ENCODE measurements at regions not wholly inside any gene's neighbourhood (a gene's known extent, or its start where the extent isn't known, plus 50 kb on each side); places are given as distances from the start of the nearest gene placed in this dataset.

- 81% methylated on average over 8 of the region's 8 CpGs for WGBS (ENCODE audit: insufficient coverage)
- H3K27me3 Mint-ChIP-seq, result no peaks in the 10 kb centered on the region
- H3K36me3 ChIP-seq (ENCODE audit: control insufficient read depth in 2 of 2, extremely low read depth in 1 of 2, insufficient read depth in 1 of 2, low read length in 1 of 2), result no peaks in the 10 kb centered on the region
- no peaks in the 10 kb centered on the region for H3K4me1 ChIP-seq (ENCODE audit: control insufficient read depth in 1 of 2, extremely low read depth in 1 of 2, insufficient read depth in 2 of 2, low read length in 2 of 2)
- H3K4me3 Mint-ChIP-seq, result no peak overlapping the region
- ATAC-seq (replicated peaks in 1 of 4) (peak in 1 of 4 experiments; percentile 27), DNase-seq (no peak)
- H3K4me1 Mint-ChIP-seq, result no peaks in the 10 kb centered on the region
- H3K9me3 ChIP-seq, result no peaks in the 10 kb centered on the region
- H3K27ac ChIP-seq (ENCODE audit: low read length), result no peak overlapping the region
- H3K9me3 Mint-ChIP-seq, result peaks cover 3 to 11% (median 4%) of the 10 kb centered on the region in 3 donors
- no peaks in the 10 kb centered on the region for H3K36me3 Mint-ChIP-seq
- no peak overlapping the region for H3K4me3 ChIP-seq (ENCODE audit: control insufficient read depth in 1 of 2, extremely low read depth in 1 of 2, low read length in 1 of 2)
- ChIA-PET CTCF (no interaction called here), POLR2A (interaction anchor here in 1 of 2 donors (0.6 kb wide), 1 partner anchor 154 kb away, joined by 7 read pairs; no protein-coding TSS in a partner anchor)
- no peaks in the 10 kb centered on the region for H3K27me3 ChIP-seq (replicated peaks in 1 of 2; ENCODE audit: control insufficient read depth in 2 of 2, extremely low read depth in 1 of 2, insufficient read depth in 2 of 2, low read length in 1 of 2)
- H3K27ac Mint-ChIP-seq, result no peak overlapping the region
Measured at GRCh38 chr3:191972714-191973398, 511.9 kb downstream of the PYDC2 start.

GRCh38 chr3:191973820-191974219, 512.9 kb downstream of the PYDC2 start:
- 68% methylated on average over 4 of the region's 6 CpGs for WGBS (ENCODE audit: insufficient coverage)
- Histone ChIP-seq H3K9me3 (no peaks in the 10 kb centered on the region), H3K27ac (ENCODE audit: low read length) (no peak overlapping the region), H3K4me3 (ENCODE audit: control insufficient read depth in 1 of 2, extremely low read depth in 1 of 2, low read length in 1 of 2) (no peak overlapping the region), H3K4me1 (ENCODE audit: control insufficient read depth in 1 of 2, extremely low read depth in 1 of 2, insufficient read depth in 2 of 2, low read length in 2 of 2) (no peaks in the 10 kb centered on the region), H3K36me3 (ENCODE audit: control insufficient read depth in 2 of 2, extremely low read depth in 1 of 2, insufficient read depth in 1 of 2, low read length in 1 of 2) (no peaks in the 10 kb centered on the region), H3K27me3 (replicated peaks in 1 of 2; ENCODE audit: control insufficient read depth in 2 of 2, extremely low read depth in 1 of 2, insufficient read depth in 2 of 2, low read length in 1 of 2) (no peaks in the 10 kb centered on the region)
- no peaks in the 10 kb centered on the region for H3K36me3 Mint-ChIP-seq
- peaks cover 3 to 15% (median 4%) of the 10 kb centered on the region in 3 donors for H3K9me3 Mint-ChIP-seq
- H3K27me3 Mint-ChIP-seq, result no peaks in the 10 kb centered on the region
- H3K4me3 Mint-ChIP-seq, result no peak overlapping the region
- CTCF ChIA-PET, result no interaction called here
- POLR2A ChIA-PET, result no interaction called here
- DNase-seq, result no peak
- no peaks in the 10 kb centered on the region for H3K4me1 Mint-ChIP-seq
- ATAC-seq (replicated peaks in 1 of 4), result no peak
- H3K27ac Mint-ChIP-seq, result no peak overlapping the region

- ChIA-PET CTCF (no interaction called here), POLR2A (no interaction called here)
- Mint-ChIP-seq H3K9me3 (peaks cover 6 to 23% (median 8%) of the 10 kb centered on the region in 3 donors), H3K36me3 (no peaks in the 10 kb centered on the region), H3K4me1 (no peaks in the 10 kb centered on the region), H3K27ac (no peak overlapping the region), H3K4me3 (no peak overlapping the region), H3K27me3 (no peaks in the 10 kb centered on the region)
- Histone ChIP-seq H3K27me3 (replicated peaks in 1 of 2; ENCODE audit: control insufficient read depth in 2 of 2, extremely low read depth in 1 of 2, insufficient read depth in 2 of 2, low read length in 1 of 2) (no peaks in the 10 kb centered on the region), H3K4me3 (ENCODE audit: control insufficient read depth in 1 of 2, extremely low read depth in 1 of 2, low read length in 1 of 2) (no peak overlapping the region), H3K27ac (ENCODE audit: low read length) (no peak overlapping the region), H3K36me3 (ENCODE audit: control insufficient read depth in 2 of 2, extremely low read depth in 1 of 2, insufficient read depth in 1 of 2, low read length in 1 of 2) (no peaks in the 10 kb centered on the region), H3K4me1 (ENCODE audit: control insufficient read depth in 1 of 2, extremely low read depth in 1 of 2, insufficient read depth in 2 of 2, low read length in 2 of 2) (no peaks in the 10 kb centered on the region), H3K9me3 (no peaks in the 10 kb centered on the region)
- ATAC-seq (replicated peaks in 1 of 4) (no peak), DNase-seq (no peak)
- no CpG with 5 or more reads among the region's 6 CpGs for WGBS (ENCODE audit: insufficient coverage)
Measured at GRCh38 chr3:191975936-191976335, 515.0 kb downstream of the PYDC2 start.

GRCh38 chr3:191980443-191980842, 519.5 kb downstream of the PYDC2 start:
- Histone ChIP-seq H3K4me1 (ENCODE audit: control insufficient read depth in 1 of 2, extremely low read depth in 1 of 2, insufficient read depth in 2 of 2, low read length in 2 of 2) (no peaks in the 10 kb centered on the region), H3K27me3 (replicated peaks in 1 of 2; ENCODE audit: control insufficient read depth in 2 of 2, extremely low read depth in 1 of 2, insufficient read depth in 2 of 2, low read length in 1 of 2) (no peaks in the 10 kb centered on the region), H3K27ac (ENCODE audit: low read length) (no peak overlapping the region), H3K36me3 (ENCODE audit: control insufficient read depth in 2 of 2, extremely low read depth in 1 of 2, insufficient read depth in 1 of 2, low read length in 1 of 2) (no peaks in the 10 kb centered on the region), H3K4me3 (ENCODE audit: control insufficient read depth in 1 of 2, extremely low read depth in 1 of 2, low read length in 1 of 2) (no peak overlapping the region), H3K9me3 (no peaks in the 10 kb centered on the region)
- ATAC-seq (replicated peaks in 1 of 4) (no peak), DNase-seq (no peak)
- Mint-ChIP-seq H3K4me3 (no peak overlapping the region), H3K27me3 (no peaks in the 10 kb centered on the region), H3K9me3 (peaks cover 6 to 27% (median 8%) of the 10 kb centered on the region in 3 donors), H3K4me1 (no peaks in the 10 kb centered on the region), H3K36me3 (no peaks in the 10 kb centered on the region), H3K27ac (no peak overlapping the region)
- ChIA-PET POLR2A (no interaction called here), CTCF (no interaction called here)
- no CpG with 5 or more reads among the region's 4 CpGs for WGBS (ENCODE audit: insufficient coverage)

GRCh38 chr3:191982481-191982880, 521.5 kb downstream of the PYDC2 start:
- H3K36me3 ChIP-seq (ENCODE audit: control insufficient read depth in 2 of 2, extremely low read depth in 1 of 2, insufficient read depth in 1 of 2, low read length in 1 of 2), result no peaks in the 10 kb centered on the region
- no peak for ATAC-seq (replicated peaks in 1 of 4)
- no peaks in the 10 kb centered on the region for H3K27me3 ChIP-seq (replicated peaks in 1 of 2; ENCODE audit: control insufficient read depth in 2 of 2, extremely low read depth in 1 of 2, insufficient read depth in 2 of 2, low read length in 1 of 2)
- Mint-ChIP-seq H3K36me3 (no peaks in the 10 kb centered on the region), H3K27ac (no peak overlapping the region), H3K4me1 (no peaks in the 10 kb centered on the region), H3K4me3 (no peak overlapping the region), H3K27me3 (no peaks in the 10 kb centered on the region), H3K9me3 (peaks cover 3 to 20% (median 9%) of the 10 kb centered on the region in 3 donors)
- no peak overlapping the region for H3K27ac ChIP-seq (ENCODE audit: low read length)
- WGBS (ENCODE audit: insufficient coverage), result no CpG with 5 or more reads among the region's 3 CpGs
- DNase-seq, result no peak
- ChIA-PET POLR2A (no interaction called here), CTCF (no interaction called here)
- no peak overlapping the region for H3K4me3 ChIP-seq (ENCODE audit: control insufficient read depth in 1 of 2, extremely low read depth in 1 of 2, low read length in 1 of 2)
- no peaks in the 10 kb centered on the region for H3K4me1 ChIP-seq (ENCODE audit: control insufficient read depth in 1 of 2, extremely low read depth in 1 of 2, insufficient read depth in 2 of 2, low read length in 2 of 2)
- no peaks in the 10 kb centered on the region for H3K9me3 ChIP-seq

GRCh38 chr3:191985691-191986090, 524.7 kb downstream of the PYDC2 start:
- H3K27ac ChIP-seq (ENCODE audit: low read length), result no peak overlapping the region
- Mint-ChIP-seq H3K9me3 (peaks cover 11 to 15% (median 14%) of the 10 kb centered on the region in 3 donors), H3K4me1 (no peaks in the 10 kb centered on the region), H3K27me3 (no peaks in the 10 kb centered on the region), H3K4me3 (no peak overlapping the region), H3K36me3 (no peaks in the 10 kb centered on the region), H3K27ac (no peak overlapping the region)
- H3K9me3 ChIP-seq, result no peaks in the 10 kb centered on the region
- 82% methylated on average over 2 of the region's 3 CpGs for WGBS (ENCODE audit: insufficient coverage)
- H3K27me3 ChIP-seq (replicated peaks in 1 of 2; ENCODE audit: control insufficient read depth in 2 of 2, extremely low read depth in 1 of 2, insufficient read depth in 2 of 2, low read length in 1 of 2), result no peaks in the 10 kb centered on the region
- H3K36me3 ChIP-seq (ENCODE audit: control insufficient read depth in 2 of 2, extremely low read depth in 1 of 2, insufficient read depth in 1 of 2, low read length in 1 of 2), result no peaks in the 10 kb centered on the region
- no peak for DNase-seq
- ChIA-PET CTCF (no interaction called here), POLR2A (no interaction called here)
- no peak overlapping the region for H3K4me3 ChIP-seq (ENCODE audit: control insufficient read depth in 1 of 2, extremely low read depth in 1 of 2, low read length in 1 of 2)
- H3K4me1 ChIP-seq (ENCODE audit: control insufficient read depth in 1 of 2, extremely low read depth in 1 of 2, insufficient read depth in 2 of 2, low read length in 2 of 2), result no peaks in the 10 kb centered on the region
- ATAC-seq (replicated peaks in 1 of 4), result no peak
